ENCODE measurements at regions not wholly inside any gene's neighbourhood (a gene's known extent, or its start where the extent isn't known, plus 50 kb on each side); places are given as distances from the start of the nearest gene placed in this dataset.

DNA sequence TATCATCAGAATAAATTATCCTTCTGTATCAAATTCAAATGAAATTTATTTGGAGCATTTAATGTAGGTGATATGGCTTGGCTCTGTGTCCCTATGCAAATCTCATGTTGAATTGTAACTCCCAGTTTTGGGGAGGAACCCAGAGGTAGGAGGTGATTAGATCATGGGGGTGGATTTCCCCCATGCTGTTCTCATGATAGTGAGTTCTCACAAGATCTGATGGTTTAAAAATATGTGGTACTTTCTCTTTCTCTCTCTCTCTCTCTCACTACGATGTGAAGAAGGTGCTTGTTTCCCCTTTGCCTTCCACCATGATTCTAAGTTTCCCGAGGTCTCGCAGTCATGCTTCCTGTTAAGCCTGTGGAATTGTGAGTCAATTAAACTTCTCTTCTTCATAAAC, 678.4 kb upstream of the RGMB start:
- TF ChIP-seq, protein P1, sequence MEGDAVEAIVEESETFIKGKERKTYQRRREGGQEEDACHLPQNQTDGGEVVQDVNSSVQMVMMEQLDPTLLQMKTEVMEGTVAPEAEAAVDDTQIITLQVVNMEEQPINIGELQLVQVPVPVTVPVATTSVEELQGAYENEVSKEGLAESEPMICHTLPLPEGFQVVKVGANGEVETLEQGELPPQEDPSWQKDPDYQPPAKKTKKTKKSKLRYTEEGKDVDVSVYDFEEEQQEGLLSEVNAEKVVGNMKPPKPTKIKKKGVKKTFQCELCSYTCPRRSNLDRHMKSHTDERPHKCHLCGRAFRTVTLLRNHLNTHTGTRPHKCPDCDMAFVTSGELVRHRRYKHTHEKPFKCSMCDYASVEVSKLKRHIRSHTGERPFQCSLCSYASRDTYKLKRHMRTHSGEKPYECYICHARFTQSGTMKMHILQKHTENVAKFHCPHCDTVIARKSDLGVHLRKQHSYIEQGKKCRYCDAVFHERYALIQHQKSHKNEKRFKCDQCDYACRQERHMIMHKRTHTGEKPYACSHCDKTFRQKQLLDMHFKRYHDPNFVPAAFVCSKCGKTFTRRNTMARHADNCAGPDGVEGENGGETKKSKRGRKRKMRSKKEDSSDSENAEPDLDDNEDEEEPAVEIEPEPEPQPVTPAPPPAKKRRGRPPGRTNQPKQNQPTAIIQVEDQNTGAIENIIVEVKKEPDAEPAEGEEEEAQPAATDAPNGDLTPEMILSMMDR (IDR thresholded peaks at IDR 0.05; ENCODE audit: low read depth, low read length, missing input control), result no peak
- TF ChIP-seq TAF1 (conservative IDR thresholded peaks at IDR 0.05) (no peak), YY1 (IDR thresholded peaks at IDR 0.05) (no peak), HNF4A (conservative IDR thresholded peaks at IDR 0.05) (no peak), JUND (IDR thresholded peaks at IDR 0.05) (no peak), RXRA (IDR thresholded peaks at IDR 0.05) (no peak)
- TF ChIP-seq, protein P2, sequence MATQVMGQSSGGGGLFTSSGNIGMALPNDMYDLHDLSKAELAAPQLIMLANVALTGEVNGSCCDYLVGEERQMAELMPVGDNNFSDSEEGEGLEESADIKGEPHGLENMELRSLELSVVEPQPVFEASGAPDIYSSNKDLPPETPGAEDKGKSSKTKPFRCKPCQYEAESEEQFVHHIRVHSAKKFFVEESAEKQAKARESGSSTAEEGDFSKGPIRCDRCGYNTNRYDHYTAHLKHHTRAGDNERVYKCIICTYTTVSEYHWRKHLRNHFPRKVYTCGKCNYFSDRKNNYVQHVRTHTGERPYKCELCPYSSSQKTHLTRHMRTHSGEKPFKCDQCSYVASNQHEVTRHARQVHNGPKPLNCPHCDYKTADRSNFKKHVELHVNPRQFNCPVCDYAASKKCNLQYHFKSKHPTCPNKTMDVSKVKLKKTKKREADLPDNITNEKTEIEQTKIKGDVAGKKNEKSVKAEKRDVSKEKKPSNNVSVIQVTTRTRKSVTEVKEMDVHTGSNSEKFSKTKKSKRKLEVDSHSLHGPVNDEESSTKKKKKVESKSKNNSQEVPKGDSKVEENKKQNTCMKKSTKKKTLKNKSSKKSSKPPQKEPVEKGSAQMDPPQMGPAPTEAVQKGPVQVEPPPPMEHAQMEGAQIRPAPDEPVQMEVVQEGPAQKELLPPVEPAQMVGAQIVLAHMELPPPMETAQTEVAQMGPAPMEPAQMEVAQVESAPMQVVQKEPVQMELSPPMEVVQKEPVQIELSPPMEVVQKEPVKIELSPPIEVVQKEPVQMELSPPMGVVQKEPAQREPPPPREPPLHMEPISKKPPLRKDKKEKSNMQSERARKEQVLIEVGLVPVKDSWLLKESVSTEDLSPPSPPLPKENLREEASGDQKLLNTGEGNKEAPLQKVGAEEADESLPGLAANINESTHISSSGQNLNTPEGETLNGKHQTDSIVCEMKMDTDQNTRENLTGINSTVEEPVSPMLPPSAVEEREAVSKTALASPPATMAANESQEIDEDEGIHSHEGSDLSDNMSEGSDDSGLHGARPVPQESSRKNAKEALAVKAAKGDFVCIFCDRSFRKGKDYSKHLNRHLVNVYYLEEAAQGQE (IDR thresholded peaks at IDR 0.05), result no peak
- TF ChIP-seq, protein P3, sequence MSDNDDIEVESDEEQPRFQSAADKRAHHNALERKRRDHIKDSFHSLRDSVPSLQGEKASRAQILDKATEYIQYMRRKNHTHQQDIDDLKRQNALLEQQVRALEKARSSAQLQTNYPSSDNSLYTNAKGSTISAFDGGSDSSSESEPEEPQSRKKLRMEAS (IDR thresholded peaks at IDR 0.05), result no peak

Data from liver (tissue), 3 donors.